ENCODE measurements at regions not wholly inside any gene's neighbourhood (a gene's known extent, or its start where the extent isn't known, plus 50 kb on each side); places are given as distances from the start of the nearest gene placed in this dataset.

DNA sequence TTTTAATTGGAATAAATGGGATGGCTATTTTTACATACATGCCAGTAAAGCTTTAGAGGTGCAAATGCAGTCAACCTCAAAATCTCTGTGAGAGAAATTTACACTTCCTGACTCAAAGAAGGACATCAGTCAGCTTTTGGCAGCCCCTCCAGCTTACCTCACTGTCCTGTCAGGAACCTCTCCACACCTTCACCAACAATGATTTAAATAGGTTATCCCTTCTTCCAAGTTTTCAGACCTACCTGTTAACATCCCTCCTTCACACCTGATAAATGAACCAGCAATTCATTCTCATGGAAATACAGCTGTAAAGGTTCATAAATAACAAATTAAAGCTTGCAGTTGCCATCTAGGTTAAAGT, 286.1 kb downstream of the SHOX2 start:
- ATAC-seq: no peak
- intact Hi-C loops (cut with DNase I): no loop called here
- no peak for DNase-seq

DNA sequence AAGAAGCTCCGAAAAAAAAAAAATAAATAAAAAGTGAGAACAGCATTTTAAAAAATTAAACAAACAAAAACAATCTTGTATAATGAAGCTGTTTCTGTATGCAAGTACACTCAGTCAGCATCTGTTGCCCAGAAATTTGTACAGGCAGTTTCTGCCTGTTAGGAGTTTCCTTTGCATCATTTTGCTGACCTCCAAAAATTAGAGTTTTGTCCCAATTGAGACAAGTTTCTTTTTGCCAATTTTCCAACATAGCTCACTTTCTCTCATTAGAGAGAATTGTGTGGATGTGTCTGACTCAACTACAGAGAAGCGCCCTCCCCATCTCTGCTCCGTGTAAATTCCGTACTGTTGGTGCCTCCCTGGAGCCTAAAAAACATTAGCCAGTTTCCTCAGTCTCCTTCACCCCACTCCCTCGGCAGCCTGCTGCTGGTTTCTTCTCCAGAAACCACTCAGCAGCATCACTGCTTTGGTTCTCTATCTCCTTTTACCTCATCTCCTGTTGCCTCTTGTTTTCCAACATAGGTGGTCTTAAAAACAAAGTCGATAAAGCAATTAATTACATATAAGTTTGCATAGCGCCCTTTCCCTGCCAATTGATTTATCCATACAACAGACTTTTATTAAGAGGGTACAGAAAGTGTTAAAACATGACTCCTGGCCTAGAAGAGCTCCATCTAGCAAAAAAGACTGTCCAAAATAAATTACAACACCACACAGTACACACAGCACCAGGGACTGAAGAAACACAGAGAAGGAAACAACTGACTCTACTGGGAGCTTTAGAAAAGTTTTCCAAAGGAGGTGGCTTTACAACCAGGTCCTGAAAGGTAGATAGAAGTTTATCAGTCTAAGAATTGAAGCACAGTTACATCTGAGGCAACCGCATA, 286.7 kb downstream of the SHOX2 start:
- intact Hi-C loops (cut with DNase I): no loop called here
- ATAC-seq (peak in 1 of 2 donors; percentile 53), DNase-seq (no peak)

DNA sequence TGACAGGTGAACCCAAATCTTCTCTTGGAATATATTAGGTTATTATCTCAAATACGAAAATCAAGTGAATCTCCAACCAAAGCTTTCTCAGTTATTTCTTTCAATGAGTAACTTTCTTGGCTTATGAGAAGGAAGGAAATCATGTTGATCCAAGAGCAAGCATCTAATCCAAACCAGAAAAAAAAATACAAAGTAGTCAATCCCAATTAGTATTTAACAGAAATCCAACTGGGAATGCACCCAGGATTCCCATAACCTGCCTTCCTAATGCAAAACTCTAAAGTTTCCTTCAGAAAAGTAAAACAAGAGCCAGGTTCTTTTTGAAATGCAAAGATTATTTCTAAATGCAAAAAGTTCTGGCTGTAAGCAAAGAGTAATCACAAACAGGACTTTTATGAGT, 289.3 kb downstream of the SHOX2 start:
- intact Hi-C loops (cut with DNase I): no loop called here
- no peak for ATAC-seq
- no peak for DNase-seq

DNA sequence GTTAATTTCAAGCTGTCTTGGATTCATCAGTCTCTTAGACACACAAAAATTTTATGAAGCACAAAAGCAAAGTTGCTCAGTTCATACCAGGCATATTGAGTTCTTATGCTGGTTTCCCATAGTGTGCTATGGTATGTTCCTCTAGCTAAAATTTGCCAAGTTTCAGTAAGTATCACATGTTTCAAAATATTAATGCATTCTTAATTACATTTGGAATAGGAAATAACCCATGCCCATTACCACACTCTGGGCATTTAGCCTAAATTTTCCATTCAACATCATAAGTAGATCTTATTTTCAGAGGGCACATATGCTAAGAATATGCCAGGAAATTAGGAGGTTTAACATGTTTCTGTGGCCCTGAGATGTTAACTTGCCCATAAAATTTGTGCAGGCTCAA, 289.9 kb downstream of the SHOX2 start:
- no peak for ATAC-seq
- intact Hi-C loops (cut with DNase I): no loop called here

DNA sequence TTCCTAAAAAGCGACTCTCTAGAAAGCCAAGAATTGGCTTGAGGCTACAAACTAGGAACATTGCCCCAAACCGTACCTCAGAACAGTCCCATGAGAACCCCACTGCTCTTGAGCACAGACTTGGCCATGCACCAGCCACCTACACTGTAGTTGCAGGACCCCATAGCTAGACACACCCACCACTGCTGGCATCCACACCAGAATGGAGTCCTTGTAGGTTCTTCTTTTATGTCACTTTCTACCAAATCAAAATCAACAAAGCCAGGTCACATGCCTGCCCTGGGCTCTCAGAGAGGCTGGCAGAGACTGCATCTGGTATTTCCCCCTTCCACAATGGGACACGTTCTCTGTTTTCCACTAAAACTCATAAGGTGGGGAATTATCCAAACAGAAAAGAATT, 290.5 kb downstream of the SHOX2 start:
- ATAC-seq (no peak), DNase-seq (no peak)
- intact Hi-C loops (cut with DNase I): no loop called here

More for the DNA sequence above, 289.9 kb downstream of the SHOX2 start:
- DNase-seq: no peak

DNA sequence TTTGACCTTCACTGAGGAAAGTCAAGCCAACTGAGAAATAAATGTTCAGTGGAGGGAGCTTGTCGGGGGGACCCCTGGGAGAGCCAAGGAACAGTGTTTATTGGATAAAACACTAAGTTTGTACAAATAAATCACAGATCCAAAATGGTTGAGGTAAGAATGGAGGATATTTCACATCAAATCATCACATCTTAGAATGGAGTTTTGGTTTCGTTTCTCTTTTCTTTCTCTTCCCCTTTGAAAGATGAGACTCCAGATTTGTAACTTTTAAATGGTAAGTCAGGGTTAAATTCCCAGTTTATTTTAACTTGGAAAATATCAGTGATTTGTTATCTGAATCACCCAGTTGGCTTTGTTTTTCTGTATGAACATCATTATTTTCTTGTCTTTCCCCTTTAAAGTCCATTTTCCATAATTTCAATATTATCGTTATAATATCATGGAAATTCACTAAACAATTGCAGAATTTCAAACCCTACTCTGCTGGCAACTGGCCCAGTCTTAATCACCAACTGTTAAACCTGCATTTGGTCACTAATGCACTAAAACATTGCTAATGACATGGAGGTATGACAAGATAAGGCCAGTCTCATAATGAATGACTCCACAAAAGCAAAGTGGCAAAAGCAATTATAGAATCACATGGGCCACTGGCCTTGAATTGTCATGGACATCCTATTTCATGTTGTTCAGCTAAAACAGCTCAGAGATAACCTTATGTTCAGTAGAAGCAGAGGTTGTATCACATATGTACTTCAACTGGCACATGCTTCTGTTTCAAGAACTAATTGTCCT, 295.1 kb downstream of the SHOX2 start:
- DNase-seq: no peak
- ATAC-seq: no peak
- intact Hi-C loops (cut with DNase I): no loop called here

DNA sequence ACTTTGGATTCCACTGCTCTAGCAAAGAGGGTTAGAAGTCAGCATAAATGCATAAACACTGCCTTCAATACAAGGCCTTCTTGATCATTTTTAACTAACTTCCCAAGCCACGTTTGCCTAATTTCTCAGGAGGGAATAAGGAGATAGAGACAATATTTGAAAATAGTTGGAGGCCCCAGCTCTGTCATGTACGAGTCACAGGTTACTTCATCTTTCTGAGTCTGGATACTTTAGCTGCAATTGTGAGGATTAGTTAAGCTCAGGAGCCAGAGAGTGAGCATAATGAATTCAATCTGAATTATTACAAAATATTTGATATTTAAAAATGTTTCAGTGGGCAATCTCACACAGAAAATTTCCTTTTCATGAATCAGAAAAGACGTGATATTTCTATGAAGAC, 298.9 kb downstream of the SHOX2 start:
- intact Hi-C loops (cut with DNase I): no loop called here
- DNase-seq: no peak
- no peak for ATAC-seq

DNA sequence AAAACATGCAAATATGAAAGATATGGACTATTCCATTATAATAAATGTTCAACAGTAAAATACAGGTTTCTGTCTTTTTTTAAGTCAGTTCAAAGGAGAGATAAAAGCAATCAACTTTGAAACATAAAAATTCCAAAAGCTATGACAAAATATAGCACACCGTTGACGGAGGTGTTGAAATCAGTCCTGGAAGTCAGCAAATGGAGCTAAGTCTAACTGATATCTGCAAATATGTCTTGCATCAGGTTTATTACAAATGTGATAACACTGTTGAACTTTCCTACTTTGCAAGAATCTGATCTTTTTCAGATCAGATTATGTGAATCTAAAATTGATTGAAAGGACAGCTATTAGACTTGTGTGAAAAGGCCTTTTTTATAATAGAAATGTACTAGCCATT, 300.7 kb downstream of the SHOX2 start:
- intact Hi-C loops (cut with DNase I): no loop called here

DNA sequence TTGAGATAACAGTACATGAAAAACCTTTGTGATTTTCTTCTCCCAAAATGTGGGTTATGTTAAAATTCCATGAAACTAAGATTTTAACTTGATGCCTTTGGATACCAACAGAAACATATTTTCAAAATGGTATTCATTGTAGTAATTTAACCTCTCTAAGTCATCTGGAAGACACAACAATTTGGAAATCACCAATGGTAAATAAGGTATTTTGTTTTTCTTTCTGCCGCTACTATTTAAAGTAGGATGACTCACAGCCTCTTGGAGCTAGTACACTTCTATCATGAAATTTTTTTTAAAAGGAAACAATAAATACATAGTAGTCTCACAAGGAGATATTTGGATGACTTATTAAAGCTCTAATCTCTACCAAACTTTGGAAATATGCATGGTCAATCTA, 291.6 kb upstream of the VEPH1 start:
- no peak for ATAC-seq
- no peak for DNase-seq
- intact Hi-C loops (cut with DNase I): no loop called here

More for the DNA sequence above, 300.7 kb downstream of the SHOX2 start:
- DNase-seq: no peak
- ATAC-seq: no peak

DNA sequence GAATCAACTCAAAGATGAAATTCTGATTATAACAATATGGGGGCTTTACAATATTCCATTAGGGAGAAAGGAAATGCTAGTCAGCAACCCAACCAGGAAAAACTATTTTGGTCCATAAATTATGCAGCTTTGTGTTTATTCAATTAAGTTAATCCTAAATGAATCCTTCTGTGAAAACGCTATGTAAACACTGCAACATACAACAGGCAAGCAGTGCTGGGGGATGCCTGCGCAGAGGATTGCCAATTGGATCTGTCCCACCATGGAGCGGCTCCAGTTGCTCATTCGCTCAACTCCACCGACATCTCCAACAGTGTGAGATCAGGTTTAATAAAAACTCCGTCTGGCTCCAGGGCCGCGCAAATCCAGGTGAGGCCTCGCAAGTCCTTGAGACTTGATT, 290.5 kb upstream of the VEPH1 start:
- intact Hi-C loops (cut with DNase I): no loop called here
- no peak for ATAC-seq
- DNase-seq: no peak

DNA sequence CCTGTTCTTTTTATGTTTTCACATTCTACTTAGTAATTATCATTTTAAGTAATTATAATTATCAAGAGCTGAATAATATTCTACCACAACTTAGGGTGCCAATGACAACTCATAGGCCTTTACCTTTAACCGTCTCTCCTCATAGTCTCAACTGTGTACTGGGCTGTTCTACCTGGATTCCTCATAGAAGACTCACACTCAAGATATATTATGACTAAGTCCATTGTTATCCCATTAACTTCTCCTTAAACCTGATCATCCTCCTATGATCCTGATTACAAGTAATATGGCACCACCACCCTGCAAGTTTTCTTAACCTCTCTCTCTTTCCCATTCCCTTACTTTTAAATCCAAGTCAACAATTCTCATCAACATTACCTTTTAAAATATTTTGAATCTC, 285.9 kb upstream of the VEPH1 start:
- ATAC-seq (no peak), DNase-seq (no peak)
- intact Hi-C loops (cut with DNase I): no loop called here

DNA sequence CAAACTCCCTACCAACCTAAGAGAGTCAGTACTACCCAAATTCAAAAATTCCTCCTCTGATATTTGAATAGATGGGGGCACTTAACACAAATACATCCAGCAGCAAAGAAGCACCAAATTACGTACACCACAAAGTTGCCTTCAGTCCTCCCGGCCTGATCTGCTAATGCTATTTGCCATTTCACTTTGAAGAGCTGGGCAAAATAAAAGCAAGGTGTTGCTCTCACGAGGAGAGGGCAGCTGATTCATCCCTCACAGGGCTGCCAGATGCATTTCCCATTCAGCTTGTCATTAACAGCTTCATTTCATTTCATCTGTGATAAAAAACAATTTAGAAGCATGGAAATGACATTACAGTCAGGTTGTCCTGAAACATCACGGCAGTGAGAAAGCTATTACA, 283.4 kb upstream of the VEPH1 start:
- intact Hi-C loops (cut with DNase I): no loop called here
- ATAC-seq (peak in 1 of 2 donors; percentile 67), DNase-seq (no peak)

DNA sequence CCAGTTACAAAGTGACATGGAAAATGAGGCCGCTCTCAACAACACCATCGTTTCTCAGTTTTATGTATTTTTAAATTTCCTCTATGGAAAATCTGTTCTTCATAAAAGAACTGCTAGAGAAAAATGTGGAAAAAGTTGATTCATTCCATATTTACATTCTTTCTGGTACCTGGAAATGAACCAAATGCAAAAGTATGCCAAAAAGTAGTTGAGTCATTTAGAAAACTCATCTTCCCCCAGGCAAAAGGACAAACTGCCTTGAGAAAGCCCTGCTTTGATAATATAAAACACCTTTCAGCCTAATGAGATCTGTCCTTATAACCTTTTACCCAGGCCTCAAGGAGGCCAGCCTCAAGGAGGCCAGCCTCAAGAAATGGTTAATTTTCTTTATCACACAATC, 283.0 kb upstream of the VEPH1 start:
- ATAC-seq (peak in 1 of 2 donors; percentile 48), DNase-seq (no peak)
- intact Hi-C loops (cut with DNase I): no loop called here

DNA sequence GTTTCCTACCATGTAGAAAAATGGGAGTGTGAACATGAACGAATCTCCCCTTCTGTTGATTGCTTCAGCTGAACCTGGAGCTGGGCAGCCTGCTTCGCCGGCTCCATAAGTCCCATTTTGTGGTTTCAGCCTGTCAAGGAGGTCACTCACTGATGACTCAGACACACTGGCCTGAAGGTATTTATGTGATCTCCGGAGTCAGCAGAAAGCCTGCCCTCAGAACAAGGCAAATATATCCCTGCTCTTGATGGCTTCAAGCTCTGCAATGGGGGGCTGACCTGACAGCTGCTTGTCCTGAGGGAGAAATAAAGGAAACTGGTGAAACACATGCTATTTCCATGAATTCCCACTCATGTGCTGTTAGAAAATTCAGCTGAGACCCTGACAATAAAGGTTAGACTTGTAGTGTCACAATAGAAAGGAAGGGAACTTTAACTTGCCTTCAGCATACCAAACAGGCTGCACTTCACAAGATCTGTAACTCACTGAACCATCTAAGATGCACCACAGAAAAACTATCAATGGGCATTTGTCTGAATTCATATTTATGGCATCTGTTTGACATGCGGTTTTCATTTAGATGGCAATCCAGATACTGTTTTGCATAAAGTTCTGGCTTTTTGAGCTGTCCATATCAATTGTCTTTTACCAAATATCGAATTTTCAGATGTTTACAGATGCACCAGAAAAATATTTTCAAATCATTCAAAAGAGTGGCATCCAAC, 282.0 kb upstream of the VEPH1 start:
- ATAC-seq (peak in 1 of 2 donors; percentile 65), DNase-seq (no peak)
- intact Hi-C loops (cut with DNase I): no loop called here

DNA sequence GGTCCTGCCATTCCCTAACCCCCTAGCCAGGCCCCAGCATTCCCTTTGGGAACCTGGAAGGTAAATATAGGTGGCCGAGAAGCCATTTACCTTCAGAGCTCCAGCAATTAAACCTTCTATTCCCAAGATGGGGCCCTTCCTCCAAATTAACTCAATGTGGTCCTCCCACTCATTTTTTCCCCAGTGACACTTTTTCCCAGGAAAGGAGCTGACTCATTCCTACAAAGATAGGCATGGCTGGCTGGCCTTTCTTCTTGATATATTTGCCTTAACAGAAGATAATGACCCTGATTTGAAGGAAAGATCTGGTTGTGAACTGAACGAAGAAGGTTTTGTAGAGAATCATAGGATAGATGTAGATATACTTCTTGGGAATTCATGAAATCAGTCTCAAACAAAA, 279.0 kb upstream of the VEPH1 start:
- no peak for DNase-seq
- intact Hi-C loops (cut with DNase I): no loop called here
- no peak for ATAC-seq

DNA sequence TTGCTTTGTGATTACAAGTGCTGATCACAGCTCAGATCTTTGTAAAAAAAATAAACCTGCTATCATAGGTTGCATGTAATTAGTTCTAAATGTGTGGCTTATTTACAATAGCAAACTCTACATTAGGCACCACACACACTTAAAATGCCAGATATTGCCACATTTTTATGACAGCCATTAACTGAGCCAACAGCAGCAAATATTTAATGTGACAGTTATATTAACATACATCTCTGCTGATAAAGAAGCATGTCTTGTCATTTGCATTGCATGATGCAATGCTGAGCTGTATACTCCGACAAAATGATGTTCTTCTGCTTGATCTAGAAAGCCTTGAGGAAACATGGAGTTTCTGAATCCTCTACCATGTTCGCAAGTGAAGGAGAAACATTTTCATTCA, 273.6 kb upstream of the VEPH1 start:
- ATAC-seq: no peak

DNA sequence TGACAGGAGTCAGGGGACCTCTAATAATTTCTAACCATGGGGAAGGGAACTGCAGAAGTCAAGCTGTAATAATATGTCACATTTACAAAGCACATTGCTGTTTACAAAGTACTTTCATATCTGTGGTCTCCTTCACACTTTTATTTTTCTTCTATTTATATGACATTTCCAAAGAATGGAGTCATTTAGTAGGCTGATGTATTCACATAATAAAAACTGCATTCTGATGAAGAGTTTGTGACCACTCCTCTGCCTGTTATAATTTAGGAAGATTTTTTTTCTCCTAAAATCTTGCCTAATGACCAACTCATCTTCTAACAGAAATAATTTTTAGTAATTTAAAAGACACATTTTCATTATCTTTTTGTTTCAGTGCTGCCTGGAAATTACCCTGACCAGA, 272.2 kb upstream of the VEPH1 start:
- ATAC-seq (no peak), DNase-seq (no peak)
- intact Hi-C loops (cut with DNase I): no loop called here

More for the DNA sequence above, 273.6 kb upstream of the VEPH1 start:
- no peak for DNase-seq
- intact Hi-C loops (cut with DNase I): no loop called here

DNA sequence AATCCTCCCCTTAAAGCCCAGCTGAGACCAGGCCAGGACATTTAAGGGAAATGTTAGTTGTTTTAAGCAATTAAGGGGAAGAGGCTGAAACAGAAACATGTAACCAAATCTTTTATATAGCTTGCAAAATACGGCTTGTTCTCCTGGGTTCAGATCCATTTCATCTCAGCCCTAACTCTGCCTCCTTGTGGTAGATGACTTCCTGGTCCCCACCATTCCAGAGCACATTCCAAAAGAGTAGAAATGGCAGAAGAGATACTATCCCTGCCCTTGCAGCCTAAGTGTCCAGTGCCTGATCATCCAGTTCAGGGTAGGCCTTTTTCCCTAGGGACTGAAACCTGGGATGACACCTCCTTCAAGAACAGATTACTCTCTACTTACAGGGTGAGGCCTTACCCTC, 266.2 kb upstream of the VEPH1 start:
- ATAC-seq (no peak), DNase-seq (no peak)
- intact Hi-C loops (cut with DNase I): no loop called here

DNA sequence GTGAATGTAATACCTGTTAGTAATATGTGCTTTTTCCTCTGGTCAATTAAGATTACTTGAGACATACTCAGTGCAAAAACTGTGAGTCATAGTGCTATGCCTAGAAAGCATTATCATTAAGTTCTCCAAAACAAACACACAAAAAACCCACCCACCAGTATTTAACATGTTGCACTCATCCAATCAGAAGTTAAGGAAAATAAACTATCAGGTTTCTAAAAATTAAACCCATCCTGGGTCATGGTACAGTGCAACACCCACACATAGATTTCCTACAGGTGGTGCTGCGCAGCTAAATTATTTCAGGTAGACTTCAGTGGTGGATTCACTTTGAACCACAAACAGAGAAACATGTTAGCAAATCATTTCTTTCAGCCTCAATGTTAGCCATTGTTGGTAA, 264.4 kb upstream of the VEPH1 start:
- ATAC-seq: no peak
- intact Hi-C loops (cut with DNase I): no loop called here
- DNase-seq: no peak

DNA sequence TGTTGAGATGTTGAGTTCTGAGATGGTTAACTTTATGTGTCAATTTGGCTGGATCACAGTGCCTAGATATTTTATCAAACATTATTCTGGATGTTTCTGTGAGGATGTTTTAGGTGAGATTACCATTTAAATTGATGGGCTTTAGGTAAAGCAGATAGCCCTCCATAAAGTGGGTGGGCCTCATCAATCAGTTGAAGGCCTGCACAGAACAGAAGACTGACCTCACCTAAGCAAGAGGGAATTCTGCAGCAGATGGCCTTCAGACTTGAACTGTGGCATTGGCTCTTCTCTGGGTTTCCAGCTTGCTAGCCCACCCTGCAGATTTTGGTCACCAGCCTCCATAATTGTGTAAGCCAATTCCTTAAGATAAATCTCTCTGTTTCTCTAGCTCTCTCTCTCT, 260.4 kb upstream of the VEPH1 start:
- ATAC-seq: no peak
- intact Hi-C loops (cut with DNase I): no loop called here
- no peak for DNase-seq
